ENCODE measurements at regions not wholly inside any gene's neighbourhood (a gene's known extent, or its start where the extent isn't known, plus 50 kb on each side); places are given as distances from the start of the nearest gene placed in this dataset.

DNA sequence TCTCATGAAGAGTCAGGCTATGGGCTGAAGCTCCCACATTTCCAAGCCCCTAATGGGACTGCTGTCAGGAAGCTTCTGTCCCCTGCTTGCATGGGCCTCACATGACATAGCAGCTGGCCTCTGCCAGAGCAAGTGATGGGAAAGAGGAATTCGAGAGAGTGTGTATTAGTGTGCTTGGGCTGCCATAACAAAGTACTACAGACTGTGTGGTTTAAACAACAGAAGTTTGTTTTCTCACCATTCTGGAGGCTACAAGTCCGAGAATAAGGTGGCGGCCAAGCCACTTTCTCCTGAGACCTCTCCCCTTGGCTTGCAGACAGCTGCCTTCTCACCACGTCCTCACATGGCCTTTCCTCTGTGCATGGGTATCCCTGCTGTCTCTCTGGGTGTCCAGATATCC lies 274.4 kb downstream of the NUAK1 start:
- DNase-seq (ENCODE audit: low read depth), result no peak
- H3K4me3 ChIP-seq (ENCODE audit: low read depth, low read length), result no peak overlapping the region
- TF ChIP-seq CTCF (IDR thresholded peaks at IDR 0.05; ENCODE audit: insufficient read depth, low read depth, low read length), result no peak

DNA sequence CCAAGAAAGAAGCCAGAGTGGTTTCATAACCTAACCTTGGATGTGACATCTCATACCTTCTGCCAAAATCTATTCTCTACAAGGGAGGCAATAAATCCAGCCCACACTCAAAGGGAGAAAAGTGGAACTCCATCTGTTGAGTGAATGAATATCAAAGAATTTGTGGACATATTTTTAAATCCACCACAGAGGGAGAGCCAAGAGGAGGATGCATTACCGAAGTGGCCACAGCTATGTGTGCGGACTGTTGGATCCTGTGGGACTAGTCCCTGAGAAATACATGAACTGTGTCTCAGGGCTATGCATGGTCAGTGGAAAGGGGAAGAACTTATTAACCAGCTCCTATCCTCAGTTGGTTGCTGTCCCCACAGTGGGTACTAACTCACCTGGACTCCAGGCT lies 273.9 kb downstream of the NUAK1 start:
- H3K4me3 ChIP-seq (ENCODE audit: low read depth, low read length), result no peak overlapping the region
- TF ChIP-seq CTCF (IDR thresholded peaks at IDR 0.05; ENCODE audit: insufficient read depth, low read depth, low read length), result no peak
- DNase-seq (ENCODE audit: low read depth), result no peak

GRCh38 chr12:105865886-105866285 lies 272.9 kb downstream of the NUAK1 start:
- no peak for DNase-seq (ENCODE audit: low read depth)
- TF ChIP-seq CTCF (IDR thresholded peaks at IDR 0.05; ENCODE audit: insufficient read depth, low read depth, low read length), result no peak
- H3K4me3 ChIP-seq (ENCODE audit: low read depth, low read length), result no peak overlapping the region

DNA sequence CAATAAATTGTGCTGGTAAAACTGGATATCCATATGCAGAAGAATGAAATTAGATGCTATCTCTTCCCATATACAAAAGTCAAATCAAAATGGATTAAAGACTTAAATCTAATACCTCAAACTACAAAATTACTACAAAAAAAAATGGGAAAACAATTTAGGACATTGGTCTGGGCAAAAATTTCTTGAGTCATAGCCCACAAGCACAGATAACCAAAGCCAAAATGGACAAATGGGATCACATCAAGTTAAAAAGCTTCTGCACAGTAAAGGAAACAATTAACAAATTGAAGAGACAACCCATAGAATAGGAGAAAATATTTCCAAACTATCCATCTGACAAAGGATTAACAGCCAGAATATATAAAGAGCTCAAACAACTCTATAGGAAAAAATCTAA lies 264.6 kb downstream of the NUAK1 start:
- no peak for TF ChIP-seq CTCF (IDR thresholded peaks at IDR 0.05; ENCODE audit: insufficient read depth, low read depth, low read length)
- no peak for DNase-seq (ENCODE audit: low read depth)

DNA sequence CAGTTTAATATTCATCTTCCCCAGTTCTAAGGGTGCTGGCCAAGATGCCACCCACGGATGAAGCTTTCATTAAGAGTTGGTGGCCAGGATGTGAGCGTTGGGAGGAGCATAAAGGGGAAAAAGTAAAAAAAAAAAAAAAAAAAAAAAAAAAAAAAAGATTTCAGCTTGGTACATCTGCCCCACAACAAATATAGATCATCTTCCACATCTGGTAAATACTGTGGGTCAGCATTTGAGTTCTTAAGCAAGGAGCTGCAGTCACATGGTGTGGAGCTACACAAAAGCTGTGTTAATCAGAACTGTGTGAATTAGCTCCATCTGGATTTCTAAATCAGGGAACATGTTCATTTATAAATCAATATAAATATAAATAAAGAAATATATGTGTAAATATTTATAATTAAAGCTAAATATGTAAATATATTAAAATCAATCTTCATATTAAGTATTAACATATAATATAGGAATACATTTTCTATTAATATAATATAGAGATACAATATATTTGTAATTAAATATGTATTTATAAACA lies 262.3 kb downstream of the NUAK1 start:
- no peak for TF ChIP-seq CTCF (IDR thresholded peaks at IDR 0.05; ENCODE audit: insufficient read depth, low read depth, low read length)
- no peak overlapping the region for H3K4me3 ChIP-seq (ENCODE audit: low read depth, low read length)
- no peak for DNase-seq (ENCODE audit: low read depth)

More for the DNA sequence above, 264.6 kb downstream of the NUAK1 start:
- no peak overlapping the region for H3K4me3 ChIP-seq (ENCODE audit: low read depth, low read length)

- H3K4me3 ChIP-seq (ENCODE audit: low read depth, low read length), result no peak overlapping the region
- DNase-seq (ENCODE audit: low read depth), result no peak
- TF ChIP-seq CTCF (IDR thresholded peaks at IDR 0.05; ENCODE audit: insufficient read depth, low read depth, low read length), result no peak
Observed at GRCh38 chr12:105878964-105879363, 259.8 kb downstream of the NUAK1 start.

GRCh38 chr12:105880824-105881388 lies 257.8 kb downstream of the NUAK1 start:
- no peak for DNase-seq (ENCODE audit: low read depth)
- no peak for TF ChIP-seq CTCF (IDR thresholded peaks at IDR 0.05; ENCODE audit: insufficient read depth, low read depth, low read length)
- no peak overlapping the region for H3K4me3 ChIP-seq (ENCODE audit: low read depth, low read length)

Data from fibroblast of villous mesenchyme (primary cell).